ENCODE measurements at regions not wholly inside any gene's neighbourhood (a gene's known extent, or its start where the extent isn't known, plus 50 kb on each side); places are given as distances from the start of the nearest gene placed in this dataset.
"Not testable (repeated sequence)": the region's sequence is repeated elsewhere in the genome, so short reads cannot be mapped to it uniquely, and the experiment has no call there.

- H3K79me2 ChIP-seq = no peaks in the 10 kb centered on the region
- H3K27me3 ChIP-seq (ENCODE audit: control insufficient read depth, insufficient read depth, low read length) = no peaks in the 10 kb centered on the region
- no peak for TF ChIP-seq CTCF (IDR thresholded peaks at IDR 0.05)
- no peak overlapping the region for H3K4me3 ChIP-seq (ENCODE audit: low read depth, low read length)
- no peaks in the 10 kb centered on the region for H3K36me3 ChIP-seq (ENCODE audit: control insufficient read depth, insufficient read depth, low read length)
- H3K9me3 ChIP-seq (ENCODE audit: control insufficient read depth, low read length) = no peaks in the 10 kb centered on the region
- no peaks in the 10 kb centered on the region for H3K4me1 ChIP-seq
- no peak overlapping the region for H3K27ac ChIP-seq
- no peak overlapping the region for H3K4me2 ChIP-seq (ENCODE audit: low read length)
- H3K9ac ChIP-seq = no peak overlapping the region
- no peak overlapping the region for H2AFZ ChIP-seq
Measured at GRCh38 chr4:132479543-132479942, 669.6 kb upstream of the PCDH10 start.

- Histone ChIP-seq H3K4me2 (ENCODE audit: low read length) (no peak overlapping the region), H3K4me1 (no peaks in the 10 kb centered on the region), H3K27ac (no peak overlapping the region), H3K27me3 (ENCODE audit: control insufficient read depth, insufficient read depth, low read length) (no peaks in the 10 kb centered on the region), H3K9me3 (ENCODE audit: control insufficient read depth, low read length) (no peaks in the 10 kb centered on the region), H3K36me3 (ENCODE audit: control insufficient read depth, insufficient read depth, low read length) (no peaks in the 10 kb centered on the region), H3K79me2 (no peaks in the 10 kb centered on the region), H2AFZ (no peak overlapping the region), H3K9ac (no peak overlapping the region), H3K4me3 (ENCODE audit: low read depth, low read length) (no peak overlapping the region)
- TF ChIP-seq CTCF (IDR thresholded peaks at IDR 0.05) = no peak
Measured at GRCh38 chr4:132488555-132488954, 660.5 kb upstream of the PCDH10 start.

- H3K36me3 ChIP-seq (ENCODE audit: control insufficient read depth, insufficient read depth, low read length) = no peaks in the 10 kb centered on the region
- no peak overlapping the region for H3K27ac ChIP-seq
- H3K27me3 ChIP-seq (ENCODE audit: control insufficient read depth, insufficient read depth, low read length) = no peaks in the 10 kb centered on the region
- H3K79me2 ChIP-seq = no peaks in the 10 kb centered on the region
- H3K9me3 ChIP-seq (ENCODE audit: control insufficient read depth, low read length) = no peaks in the 10 kb centered on the region
- H3K4me3 ChIP-seq (ENCODE audit: low read depth, low read length) = no peak overlapping the region
- TF ChIP-seq CTCF (IDR thresholded peaks at IDR 0.05) = no peak
- H2AFZ ChIP-seq = no peak overlapping the region
- no peak overlapping the region for H3K9ac ChIP-seq
- no peaks in the 10 kb centered on the region for H3K4me1 ChIP-seq
- H3K4me2 ChIP-seq (ENCODE audit: low read length) = no peak overlapping the region
Measured at GRCh38 chr4:132493476-132493875, 655.6 kb upstream of the PCDH10 start.

GRCh38 chr4:132495267-132495812 lies 653.8 kb upstream of the PCDH10 start:
- H3K9me3 ChIP-seq (ENCODE audit: control insufficient read depth, low read length); H3K9ac ChIP-seq; H2AFZ ChIP-seq; H3K79me2 ChIP-seq; H3K36me3 ChIP-seq (ENCODE audit: control insufficient read depth, insufficient read depth, low read length); H3K27me3 ChIP-seq (ENCODE audit: control insufficient read depth, insufficient read depth, low read length); H3K4me1 ChIP-seq; H3K27ac ChIP-seq; H3K4me2 ChIP-seq (ENCODE audit: low read length); H3K4me3 ChIP-seq (ENCODE audit: low read depth, low read length): not testable (repeated sequence)

- H3K27ac ChIP-seq = no peak overlapping the region
- H3K27me3 ChIP-seq (ENCODE audit: control insufficient read depth, insufficient read depth, low read length) = no peaks in the 10 kb centered on the region
- H3K36me3 ChIP-seq (ENCODE audit: control insufficient read depth, insufficient read depth, low read length) = no peaks in the 10 kb centered on the region
- H3K9ac ChIP-seq = no peak overlapping the region
- no peak overlapping the region for H2AFZ ChIP-seq
- H3K4me1 ChIP-seq = no peaks in the 10 kb centered on the region
- TF ChIP-seq CTCF (IDR thresholded peaks at IDR 0.05) = no peak
- no peak overlapping the region for H3K4me3 ChIP-seq (ENCODE audit: low read depth, low read length)
- no peaks in the 10 kb centered on the region for H3K9me3 ChIP-seq (ENCODE audit: control insufficient read depth, low read length)
- no peaks in the 10 kb centered on the region for H3K79me2 ChIP-seq
- H3K4me2 ChIP-seq (ENCODE audit: low read length) = no peak overlapping the region
Measured at GRCh38 chr4:132498215-132498614, 650.9 kb upstream of the PCDH10 start.
